WERI-Rb-1 (cell line): ENCODE measurements at regions not wholly inside any gene's neighbourhood (a gene's known extent, or its start where the extent isn't known, plus 50 kb on each side); places are given as distances from the start of the nearest gene placed in this dataset.

ENCODE experiments used
- DNase-seq: peaks from one replicate; pipeline ENCODE4 v3.0.0-alpha.2; 2020
- H3K27ac ChIP-seq: fragments of 250-450 bp; sonication (Bioruptor Pico); 2 replicates; pipeline ENCODE4 v1.5.1; 2020; ENCODE audit warnings: mild to moderate bottlenecking, moderate library complexity
- H3K27me3 ChIP-seq: fragments of 250-450 bp; sonication (Bioruptor Pico); 2 replicates; pipeline ENCODE4 v1.5.1; 2021; ENCODE audit warnings: mild to moderate bottlenecking, low read depth, moderate library complexity; ENCODE audit not compliant: insufficient read depth, severe bottlenecking
- H3K36me3 ChIP-seq: fragments of 250-450 bp; sonication (Bioruptor Pico); 2 replicates; pipeline ENCODE4 v1.5.1; 2020; ENCODE audit warnings: mild to moderate bottlenecking, moderate library complexity
- H3K4me3 ChIP-seq: 2 replicates; pipeline ENCODE4 v1.5.1; 2011; ENCODE audit warnings: low read depth, mild to moderate bottlenecking, control low read depth, low read length
- H3K9me3 ChIP-seq: fragments of 250-450 bp; sonication (Bioruptor Pico); 2 replicates; pipeline ENCODE4 v1.5.1; 2021; ENCODE audit warnings: mild to moderate bottlenecking, moderate library complexity; ENCODE audit not compliant: severe bottlenecking
- TF ChIP-seq, protein P1 (sequence below): IDR thresholded peaks from 2 replicates; pipeline ENCODE4 v1.5.1; 2011; ENCODE audit warnings: low read depth, mild to moderate bottlenecking, control low read depth, inconsistent platforms, low read length

DNA sequence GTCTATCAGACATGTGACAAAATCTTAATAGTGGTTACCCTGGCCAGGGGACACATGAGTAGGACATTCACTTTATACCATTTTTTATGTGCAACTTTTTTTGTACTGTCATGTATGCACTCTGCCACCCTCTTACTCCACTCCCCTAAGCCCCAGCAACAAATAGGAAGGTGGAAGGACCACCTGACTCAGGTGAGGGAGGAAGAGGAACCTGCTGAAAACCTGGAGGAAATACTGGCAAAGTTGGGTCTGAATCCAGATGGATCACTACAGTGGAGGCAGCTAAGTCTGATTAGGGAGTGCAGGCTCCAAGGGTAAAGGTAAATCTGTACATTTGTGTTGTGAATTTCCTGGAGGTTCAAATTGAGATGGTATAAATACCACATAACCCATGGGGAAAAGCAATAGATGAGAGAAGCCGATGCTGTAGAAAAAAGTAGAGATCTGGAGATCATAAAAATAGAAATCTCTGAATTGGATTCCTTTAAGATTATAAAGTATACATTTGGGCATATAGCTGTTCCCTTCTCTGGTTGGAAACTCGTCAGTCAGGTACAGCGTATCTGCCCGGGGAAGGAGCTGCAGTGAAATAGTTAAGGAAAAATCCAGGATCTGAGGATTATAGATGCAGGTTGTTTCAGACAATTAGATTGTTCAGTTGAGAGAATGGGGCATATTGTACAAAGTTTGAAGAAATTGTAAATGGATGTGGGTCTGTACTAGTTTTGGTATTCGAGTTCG, 52.2 kb upstream of the OR9Q1 start:
- TF ChIP-seq, protein P1, sequence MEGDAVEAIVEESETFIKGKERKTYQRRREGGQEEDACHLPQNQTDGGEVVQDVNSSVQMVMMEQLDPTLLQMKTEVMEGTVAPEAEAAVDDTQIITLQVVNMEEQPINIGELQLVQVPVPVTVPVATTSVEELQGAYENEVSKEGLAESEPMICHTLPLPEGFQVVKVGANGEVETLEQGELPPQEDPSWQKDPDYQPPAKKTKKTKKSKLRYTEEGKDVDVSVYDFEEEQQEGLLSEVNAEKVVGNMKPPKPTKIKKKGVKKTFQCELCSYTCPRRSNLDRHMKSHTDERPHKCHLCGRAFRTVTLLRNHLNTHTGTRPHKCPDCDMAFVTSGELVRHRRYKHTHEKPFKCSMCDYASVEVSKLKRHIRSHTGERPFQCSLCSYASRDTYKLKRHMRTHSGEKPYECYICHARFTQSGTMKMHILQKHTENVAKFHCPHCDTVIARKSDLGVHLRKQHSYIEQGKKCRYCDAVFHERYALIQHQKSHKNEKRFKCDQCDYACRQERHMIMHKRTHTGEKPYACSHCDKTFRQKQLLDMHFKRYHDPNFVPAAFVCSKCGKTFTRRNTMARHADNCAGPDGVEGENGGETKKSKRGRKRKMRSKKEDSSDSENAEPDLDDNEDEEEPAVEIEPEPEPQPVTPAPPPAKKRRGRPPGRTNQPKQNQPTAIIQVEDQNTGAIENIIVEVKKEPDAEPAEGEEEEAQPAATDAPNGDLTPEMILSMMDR, result no peak
- no peak for DNase-seq
- Histone ChIP-seq H3K27ac (no peak overlapping the region), H3K9me3 (no peaks in the 10 kb centered on the region), H3K36me3 (no peaks in the 10 kb centered on the region), H3K4me3 (no peak overlapping the region), H3K27me3 (peaks cover 46% of the 10 kb centered on the region)

DNA sequence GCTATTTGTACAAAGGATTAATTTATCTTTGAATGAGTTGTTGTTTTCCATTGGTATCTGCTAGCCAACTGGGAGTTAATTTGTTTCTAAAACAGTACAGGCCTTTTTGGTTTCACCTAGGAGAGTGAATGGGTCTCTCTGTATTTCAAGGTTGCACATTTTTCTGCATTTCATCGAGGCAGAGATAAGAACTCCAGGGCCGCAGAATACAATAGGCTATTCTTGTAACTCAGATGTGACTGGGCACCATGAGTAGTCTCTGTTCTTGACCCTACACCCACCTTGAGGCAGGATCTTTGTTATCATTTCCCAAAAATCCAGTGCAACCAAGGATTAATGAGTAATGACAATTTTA, 51.7 kb upstream of the OR9Q1 start:
- Histone ChIP-seq H3K27ac (no peak overlapping the region), H3K4me3 (no peak overlapping the region), H3K27me3 (peaks cover 41% of the 10 kb centered on the region), H3K36me3 (no peaks in the 10 kb centered on the region), H3K9me3 (no peaks in the 10 kb centered on the region)
- DNase-seq, result no peak
- TF ChIP-seq, protein P1, result no peak
